ENCODE measurements at regions not wholly inside any gene's neighbourhood (a gene's known extent, or its start where the extent isn't known, plus 50 kb on each side); places are given as distances from the start of the nearest gene placed in this dataset.

- TF ChIP-seq EZH2 (IDR thresholded peaks at IDR 0.05; ENCODE audit: low read depth) (no peak), CTCF (conservative IDR thresholded peaks at IDR 0.05) (no peak)
These were observed 374.7 kb downstream of the ZSWIM6 start for GRCh38 chr5:61706751-61707150.
